Superior temporal gyrus (tissue), 1 donor: ENCODE measurements at regions not wholly inside any gene's neighbourhood (a gene's known extent, or its start where the extent isn't known, plus 50 kb on each side); places are given as distances from the start of the nearest gene placed in this dataset.
"Not testable (repeated sequence)": the region's sequence is repeated elsewhere in the genome, so short reads cannot be mapped to it uniquely, and the experiment has no call there.

Experiments used
- DNase-seq: peaks from one replicate; pipeline ENCODE4 v3.0.0-alpha.2; 2016; ENCODE audit errors: extremely low spot score

- DNase-seq, result not testable (repeated sequence)
Measured at GRCh38 chr7:97234494-97234893, 117.0 kb downstream of the SDHAF3 start.

- DNase-seq, result no peak
Measured at GRCh38 chr7:97246317-97246716, 128.8 kb downstream of the SDHAF3 start.

GRCh38 chr7:97258187-97258586, 140.7 kb downstream of the SDHAF3 start:
- DNase-seq, result not testable (repeated sequence)

GRCh38 chr7:97269741-97270140, 152.2 kb downstream of the SDHAF3 start:
- DNase-seq, result no peak

GRCh38 chr7:97270280-97270679, 152.8 kb downstream of the SDHAF3 start:
- no peak for DNase-seq

DNA sequence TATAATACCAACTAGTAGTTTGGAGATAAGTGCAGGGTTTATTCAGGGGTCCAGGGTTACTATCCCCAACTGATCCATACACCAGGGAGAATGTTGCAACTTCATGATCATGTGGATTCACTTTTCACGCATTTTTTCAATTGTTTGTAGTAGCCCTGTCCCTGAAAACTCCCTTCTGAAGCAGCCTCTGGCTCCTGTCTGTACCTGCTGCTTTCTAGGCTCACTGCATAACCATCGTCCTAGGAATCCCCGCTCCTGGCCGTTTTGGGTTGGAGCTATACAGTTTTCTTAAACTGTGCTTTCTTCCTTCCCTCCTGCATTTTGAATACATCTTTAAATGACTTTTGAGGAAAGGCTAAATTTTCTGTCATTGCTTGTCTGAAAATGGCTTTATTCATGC, 154.1 kb downstream of the SDHAF3 start:
- DNase-seq, result no peak

DNA sequence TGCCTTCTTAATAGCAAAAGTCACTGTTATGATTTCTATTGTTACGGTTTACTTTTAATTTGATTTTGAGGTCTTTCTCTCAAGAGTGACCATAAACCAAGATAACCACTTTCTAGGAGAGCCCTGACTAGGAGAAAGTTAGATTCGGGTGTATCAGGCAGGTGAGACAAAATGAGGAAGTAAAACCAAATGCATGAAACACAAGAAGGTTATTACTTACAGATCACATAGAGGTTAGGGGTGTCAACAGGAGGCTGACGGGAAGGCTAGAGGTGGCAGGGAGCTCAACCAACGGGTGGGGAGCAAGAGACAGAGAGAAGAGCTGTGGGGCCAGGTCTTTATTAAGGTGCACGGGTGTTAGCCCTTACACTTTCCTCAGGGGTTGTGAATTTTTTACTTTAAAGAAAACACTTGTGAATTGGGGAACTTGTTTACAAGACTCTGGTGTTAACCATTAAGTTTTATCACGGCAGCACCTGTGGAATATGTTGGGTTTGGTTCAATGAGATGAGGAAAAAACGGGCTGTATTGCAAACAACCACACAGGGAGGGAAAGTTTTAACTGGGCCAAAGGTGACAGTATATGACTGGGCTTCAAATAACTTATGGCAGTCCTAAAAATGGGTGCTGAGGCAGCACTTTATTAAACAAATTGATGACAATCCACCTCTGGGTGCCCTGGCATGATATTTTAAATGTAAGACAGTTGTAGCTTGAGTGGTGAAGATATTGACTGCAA, 154.9 kb downstream of the SDHAF3 start:
- DNase-seq, result no peak

DNA sequence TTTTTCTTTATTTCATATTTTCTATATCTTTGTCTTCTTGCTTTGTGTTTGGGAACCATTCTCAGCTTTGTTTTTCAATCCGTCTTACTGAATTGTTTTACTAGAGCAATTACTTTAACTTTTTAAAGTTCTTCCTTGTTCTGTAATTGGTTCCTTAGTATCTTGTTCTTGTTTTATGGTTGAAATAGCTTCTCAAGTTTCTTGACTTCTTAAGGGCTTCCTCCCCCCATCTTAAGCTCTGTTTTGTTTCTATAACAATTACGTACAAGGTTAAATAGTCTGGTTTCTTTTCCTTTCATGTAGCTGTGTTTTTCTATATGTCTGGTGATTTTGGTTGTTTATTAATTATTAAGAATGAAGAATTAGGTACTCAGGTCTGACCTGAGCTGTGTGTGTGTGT, 158.0 kb downstream of the SDHAF3 start:
- no peak for DNase-seq

GRCh38 chr7:97280950-97281349, 163.5 kb downstream of the SDHAF3 start:
- no peak for DNase-seq

DNA sequence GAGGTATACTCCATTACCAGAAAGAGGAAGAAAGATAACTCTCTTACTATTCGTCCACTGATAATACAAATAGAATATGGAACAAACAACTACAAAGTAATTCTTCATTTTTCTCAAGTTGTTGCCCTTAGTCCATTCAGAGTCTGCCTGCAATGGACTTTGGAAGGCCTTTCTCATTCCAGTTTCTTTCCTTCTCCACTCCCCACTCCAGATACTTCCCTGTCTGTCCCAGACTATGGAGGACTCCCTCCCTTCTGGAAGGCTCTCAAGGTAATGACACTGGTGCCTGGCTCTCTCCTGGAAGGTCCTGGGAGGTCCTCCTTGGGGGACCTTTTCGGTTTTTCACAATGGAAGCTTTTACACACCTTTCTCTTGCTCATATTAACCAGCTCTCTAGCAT, 167.8 kb downstream of the SDHAF3 start:
- no peak for DNase-seq

GRCh38 chr7:97293031-97293430, 175.5 kb downstream of the SDHAF3 start:
- no peak for DNase-seq

DNA sequence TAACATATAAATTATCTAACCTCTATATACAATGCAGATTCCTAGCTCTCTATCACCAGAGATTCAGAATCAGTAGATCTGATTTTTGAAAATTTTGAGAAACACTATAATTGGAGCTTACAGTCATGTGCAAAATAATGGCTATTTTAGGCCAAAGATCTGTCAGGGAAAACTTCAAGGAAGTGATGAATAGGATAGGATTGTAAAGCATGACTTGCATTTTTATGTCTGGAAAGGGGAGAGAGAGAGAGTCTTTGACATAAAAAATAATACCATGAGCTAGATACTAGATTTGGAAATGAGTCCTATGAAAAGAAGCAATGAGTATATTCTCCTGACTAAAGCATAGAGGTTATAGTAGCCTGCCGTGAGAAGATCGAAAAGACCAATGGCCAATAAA, 181.1 kb downstream of the SDHAF3 start:
- DNase-seq, result no peak

DNA sequence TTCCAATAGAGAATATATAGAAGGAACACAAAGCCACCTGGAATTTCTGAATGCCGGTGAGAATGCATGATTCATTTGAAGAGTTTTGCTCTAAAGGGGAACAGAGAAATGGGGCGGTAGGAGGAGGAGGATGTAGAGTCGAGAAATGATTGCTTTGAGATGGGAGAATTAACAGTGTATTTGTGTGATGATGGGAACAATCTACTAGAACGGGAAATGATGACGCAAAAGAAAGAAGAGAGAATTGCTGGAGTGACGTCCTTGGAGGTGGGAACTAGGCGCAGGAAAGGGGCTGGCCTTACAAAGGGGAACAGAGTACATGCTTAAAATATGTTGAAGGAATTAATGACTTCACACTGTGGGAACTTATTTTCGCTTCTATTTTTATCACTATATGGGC, 188.1 kb downstream of the SDHAF3 start:
- no peak for DNase-seq

- no peak for DNase-seq
Measured at GRCh38 chr7:97307521-97308108, 190.1 kb downstream of the SDHAF3 start.

- DNase-seq, result no peak
Measured at GRCh38 chr7:97313900-97314299, 196.4 kb downstream of the SDHAF3 start.

DNA sequence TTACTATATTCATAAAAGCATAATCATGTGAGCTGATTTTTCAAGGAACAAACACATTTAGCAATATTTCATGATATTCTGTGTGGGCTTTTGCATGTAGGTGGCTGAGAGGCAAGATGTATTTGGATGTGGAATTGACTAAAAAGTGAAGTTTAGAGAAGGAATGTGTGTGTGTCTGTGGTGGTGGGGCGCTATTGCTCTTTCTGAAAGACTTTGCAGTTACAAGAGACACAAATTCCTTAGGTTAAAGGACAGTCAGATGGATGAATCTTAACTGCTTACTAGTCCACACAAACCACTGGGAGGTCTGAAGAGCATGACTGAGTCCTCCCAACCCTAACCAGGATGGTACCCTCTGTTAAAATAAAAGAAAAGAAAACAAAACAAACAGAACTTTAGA, 200.1 kb downstream of the SDHAF3 start:
- no peak for DNase-seq

DNA sequence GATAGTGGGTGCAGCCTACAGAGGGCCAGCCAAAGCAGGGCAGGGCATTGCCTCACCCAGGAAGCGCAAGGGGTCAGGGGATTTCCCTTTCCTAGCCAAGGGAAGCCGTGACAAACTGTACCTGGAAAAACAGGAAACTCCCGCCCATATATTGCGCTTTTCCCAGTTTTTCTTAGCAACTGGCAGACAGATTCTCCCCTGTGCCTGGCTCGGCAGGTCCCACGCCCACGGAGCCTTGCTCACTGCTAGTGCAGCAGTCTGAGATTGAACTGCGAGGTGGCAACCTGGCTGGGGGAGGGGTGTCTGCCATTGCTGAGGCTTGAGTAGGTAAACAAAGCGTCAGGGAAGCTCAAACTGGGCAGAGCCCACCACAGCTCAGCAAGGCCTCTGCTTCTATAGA, 212.4 kb downstream of the SDHAF3 start:
- not testable (repeated sequence) for DNase-seq

DNA sequence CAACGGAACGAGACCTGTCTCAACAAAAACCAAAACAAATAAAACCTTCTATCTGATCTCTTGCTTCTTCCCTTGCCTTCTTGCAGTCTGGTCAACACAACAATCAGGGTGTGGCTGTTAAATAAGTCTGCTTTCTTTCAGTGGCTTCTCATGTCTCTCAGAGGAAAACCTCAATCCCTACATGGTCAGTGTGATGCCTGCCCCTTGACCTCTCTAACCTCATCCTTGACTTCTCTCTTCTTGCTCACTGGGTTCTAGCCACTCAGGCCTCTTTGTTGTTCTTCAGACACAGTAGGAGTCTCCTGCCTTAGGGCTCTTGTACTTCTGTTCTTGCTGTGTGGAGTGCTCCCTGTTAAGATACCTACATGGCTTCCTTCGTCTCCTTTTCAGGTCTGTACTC, 220.4 kb downstream of the SDHAF3 start:
- no peak for DNase-seq

DNA sequence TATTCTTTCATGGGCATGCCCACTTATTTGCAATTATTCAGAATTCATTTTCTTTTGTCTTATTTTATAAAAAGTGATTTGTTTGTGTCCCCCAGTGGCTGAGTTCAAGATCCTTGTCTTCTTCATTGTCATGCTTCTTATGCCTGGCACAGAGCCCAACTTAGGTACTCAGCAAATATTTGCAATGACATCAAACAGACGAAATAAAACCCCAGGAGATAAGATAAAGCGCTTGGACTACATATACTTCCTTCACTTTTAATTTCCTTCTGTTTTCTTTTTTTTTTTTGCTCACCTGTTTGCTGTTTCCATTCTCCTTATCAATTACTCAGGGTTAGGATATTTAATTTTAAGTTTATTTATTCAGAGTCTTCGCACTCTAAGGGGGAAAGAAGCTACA, 225.0 kb downstream of the SDHAF3 start:
- no peak for DNase-seq

DNA sequence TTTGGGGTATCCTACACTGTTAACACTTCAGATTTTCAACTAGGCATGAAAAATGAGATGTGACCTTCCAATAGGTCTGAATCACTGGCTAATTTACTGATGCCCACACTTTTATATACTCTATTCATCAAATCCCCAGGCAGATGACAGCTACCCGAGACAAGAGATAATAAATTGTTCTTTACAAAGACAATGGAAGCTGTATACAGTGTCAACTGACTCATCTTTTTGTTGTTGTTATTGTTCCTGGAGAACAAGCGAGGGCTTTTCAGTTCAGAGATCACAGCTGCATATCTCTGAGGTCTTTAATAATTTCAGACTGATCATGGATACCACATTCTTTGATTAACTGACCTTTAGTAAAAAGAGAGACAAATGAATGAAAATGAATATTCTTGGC, 228.9 kb downstream of the SDHAF3 start:
- DNase-seq, result peak; percentile 95

- no peak for DNase-seq
Measured at GRCh38 chr7:97351488-97351887, 234.0 kb downstream of the SDHAF3 start.

- DNase-seq, result no peak
Measured at GRCh38 chr7:97357459-97357858, 240.0 kb downstream of the SDHAF3 start.

DNA sequence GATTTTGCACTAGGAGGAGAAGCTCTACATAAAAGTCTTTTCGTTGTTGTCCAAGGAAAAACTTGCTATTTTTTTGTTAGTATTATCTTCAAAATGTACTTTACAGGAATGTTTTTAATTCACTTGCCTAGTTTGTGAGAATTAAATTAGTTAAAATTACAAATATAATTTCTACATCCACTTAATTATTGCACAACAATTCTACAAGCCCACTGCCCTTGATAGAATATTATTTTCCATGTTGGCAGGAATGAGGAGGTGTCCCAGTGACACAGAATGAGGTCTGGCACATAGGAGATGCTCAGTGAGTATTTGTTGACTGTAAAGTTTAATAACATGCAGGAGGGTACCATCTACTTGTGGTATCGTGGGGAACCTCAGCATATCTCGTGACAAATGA, 255.4 kb downstream of the SDHAF3 start:
- no peak for DNase-seq

GRCh38 chr7:97373736-97374135, 256.2 kb downstream of the SDHAF3 start:
- no peak for DNase-seq
